Ascending aorta (tissue), 2 donors: ENCODE measurements at regions not wholly inside any gene's neighbourhood (a gene's known extent, or its start where the extent isn't known, plus 50 kb on each side); places are given as distances from the start of the nearest gene placed in this dataset.

Source experiments
- DNase-seq, 2 donors: peaks; one replicate each; pipeline ENCODE4 v3.0.0-alpha.2; 2019; ENCODE audit warnings: low spot score in 2 of 2
- H3K27ac ChIP-seq, 2 donors: fragments of 200-600 bp; sonication (generic); one replicate each; pipeline ENCODE4 v1.5.1; 2016 to 2017; ENCODE audit warnings: mild to moderate bottlenecking in 1 of 2
- H3K27me3 ChIP-seq: fragments of 200-600 bp; sonication (generic); one replicate; pipeline ENCODE4 v1.5.1; 2017
- H3K36me3 ChIP-seq, 2 donors: fragments of 200-600 bp; sonication (generic); one replicate each; pipeline ENCODE4 v1.5.1; 2016
- H3K4me1 ChIP-seq, 2 donors: fragments of 200-600 bp; sonication (generic); one replicate each; pipeline ENCODE4 v1.5.1; 2016 to 2017; ENCODE audit warnings: mild to moderate bottlenecking in 1 of 2
- H3K4me3 ChIP-seq, 2 donors: fragments of 200-600 bp; sonication (generic); one replicate each; pipeline ENCODE4 v1.5.1; 2016 to 2017; ENCODE audit warnings: mild to moderate bottlenecking in 1 of 2
- H3K9me3 ChIP-seq, 2 donors: fragments of 200-600 bp; sonication (generic); one replicate each; pipeline ENCODE4 v1.5.1; 2016
- CTCF ChIP-seq, 3 experiments: fragments of 200-600 bp in 2 of 3; fragments of 450-650 bp in 1 of 3; sonication (generic) in 2 of 3; IDR thresholded peaks; one replicate each; pipeline ENCODE4 v1.5.1; 2016 to 2019; ENCODE audit warnings: antibody characterized with exemption in 3 of 3, mild to moderate bottlenecking in 1 of 3, moderate library complexity in 1 of 3
- intact Hi-C: fragments of 100-400 bp; cut with DNase I; formaldehyde crosslinking; loops from one replicate; pipeline ENCODE4 v1.15.1; 2023

DNA sequence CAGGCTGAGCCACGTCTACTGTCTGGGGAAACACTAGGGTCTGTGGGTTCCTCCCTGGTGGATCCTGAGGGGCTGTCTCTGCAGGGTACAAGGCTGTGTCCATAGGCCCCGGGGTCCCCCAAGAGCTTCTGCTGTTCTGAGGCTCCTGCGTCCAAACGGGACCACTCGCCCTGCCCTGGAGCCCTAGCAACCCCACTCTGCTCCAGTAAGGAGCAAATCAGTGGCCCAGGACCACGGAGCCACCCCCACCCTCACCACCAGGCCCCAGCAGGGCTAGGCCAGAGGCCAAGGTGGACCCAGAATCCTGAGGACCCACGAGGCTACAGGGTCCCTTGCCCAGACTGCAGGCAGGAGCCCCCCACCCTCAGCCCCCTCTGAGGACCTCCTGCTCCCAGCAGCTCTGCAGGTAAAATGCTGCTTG lies 75.1 kb upstream of the GALNT9 start:
- no peak for DNase-seq
- Histone ChIP-seq H3K4me3 (no peak overlapping the region), H3K4me1 (no peaks in the 10 kb centered on the region), H3K27ac (no peak overlapping the region), H3K27me3 (no peaks in the 10 kb centered on the region), H3K36me3 (no peaks in the 10 kb centered on the region), H3K9me3 (no peaks in the 10 kb centered on the region)
- intact Hi-C loops, result no loop called here
- no peak for TF ChIP-seq CTCF (IDR thresholded peaks at IDR 0.05)

DNA sequence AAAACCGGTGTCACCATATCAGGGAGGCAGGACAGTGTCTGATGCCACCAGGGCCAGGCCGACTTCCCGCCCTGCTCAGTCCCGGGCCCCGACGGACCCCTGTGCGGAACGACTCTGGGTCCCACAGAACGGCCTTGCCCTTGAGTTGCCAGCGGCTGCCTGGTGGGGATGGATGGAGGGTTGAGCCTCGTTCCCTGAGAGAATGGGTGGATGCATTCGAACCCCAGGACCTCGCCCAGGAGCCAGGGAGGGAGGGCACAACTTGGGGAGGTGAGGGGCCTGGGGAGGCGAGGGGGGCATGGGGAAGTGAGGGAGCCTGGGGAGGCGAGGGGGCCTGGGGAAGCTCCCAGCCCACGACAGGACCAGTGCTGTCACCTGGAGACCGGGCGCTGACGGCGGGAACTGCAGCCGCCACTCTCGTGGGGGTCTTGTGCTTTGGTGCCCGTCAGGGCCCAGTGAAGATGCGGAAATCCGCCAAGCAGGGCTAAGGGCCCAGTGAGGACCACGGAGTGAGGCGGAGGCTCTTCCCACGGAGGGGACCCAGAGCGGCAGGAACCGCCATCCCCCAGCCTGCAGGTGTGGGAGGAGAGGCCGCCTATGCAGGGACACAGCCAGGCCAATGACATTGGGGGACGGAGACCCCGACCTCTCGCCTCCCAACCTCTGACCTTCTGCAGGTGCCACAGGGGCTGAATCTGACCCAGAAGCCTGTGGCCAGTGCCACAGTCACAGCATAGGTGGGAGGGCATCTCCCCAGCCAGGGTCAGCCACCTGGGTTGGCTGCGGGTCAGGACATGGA lies 74.4 kb upstream of the GALNT9 start:
- no peak for DNase-seq
- Histone ChIP-seq H3K9me3 (no peaks in the 10 kb centered on the region), H3K4me1 (no peaks in the 10 kb centered on the region), H3K27ac (no peak overlapping the region), H3K36me3 (no peaks in the 10 kb centered on the region), H3K4me3 (no peak overlapping the region), H3K27me3 (no peaks in the 10 kb centered on the region)
- TF ChIP-seq CTCF (IDR thresholded peaks at IDR 0.05), result no peak
- intact Hi-C loops, result no loop called here

GRCh38 chr12:132402831-132403416 lies 73.5 kb upstream of the GALNT9 start:
- H3K27ac ChIP-seq, result no peak overlapping the region
- no peaks in the 10 kb centered on the region for H3K36me3 ChIP-seq
- intact Hi-C loops, result no loop called here
- no peaks in the 10 kb centered on the region for H3K4me1 ChIP-seq
- TF ChIP-seq CTCF (IDR thresholded peaks at IDR 0.05), result no peak
- H3K9me3 ChIP-seq, result no peaks in the 10 kb centered on the region
- no peaks in the 10 kb centered on the region for H3K27me3 ChIP-seq
- H3K4me3 ChIP-seq, result no peak overlapping the region
- DNase-seq, result no peak

GRCh38 chr12:132401982-132402381 lies 72.6 kb upstream of the GALNT9 start:
- intact Hi-C loops, result no loop called here
- no peaks in the 10 kb centered on the region for H3K4me1 ChIP-seq
- H3K4me3 ChIP-seq, result no peak overlapping the region
- H3K36me3 ChIP-seq, result no peaks in the 10 kb centered on the region
- no peak for DNase-seq
- H3K9me3 ChIP-seq, result no peaks in the 10 kb centered on the region
- no peak overlapping the region for H3K27ac ChIP-seq
- H3K27me3 ChIP-seq, result no peaks in the 10 kb centered on the region
- no peak for TF ChIP-seq CTCF (IDR thresholded peaks at IDR 0.05)

GRCh38 chr12:132400011-132400641 lies 70.7 kb upstream of the GALNT9 start:
- Histone ChIP-seq H3K9me3 (no peaks in the 10 kb centered on the region), H3K27ac (no peak overlapping the region), H3K36me3 (no peaks in the 10 kb centered on the region), H3K4me3 (no peak overlapping the region), H3K27me3 (no peaks in the 10 kb centered on the region), H3K4me1 (no peaks in the 10 kb centered on the region)
- intact Hi-C loops, result no loop called here
- TF ChIP-seq CTCF (IDR thresholded peaks at IDR 0.05), result no peak
- no peak for DNase-seq
